Stimulated activated naive B cell treated with anti-CD40 and anti-IgM and Interleukin-4, amounts not matched to agents 10 μg/mL and 1 μg/mL and 100 μg/mL, for 72 hours (primary cell): ENCODE measurements at regions not wholly inside any gene's neighbourhood (a gene's known extent, or its start where the extent isn't known, plus 50 kb on each side); places are given as distances from the start of the nearest gene placed in this dataset.
A peak's percentile ranks its signal among the peaks of the same experiment; 100 is the strongest.
"Not testable (repeated sequence)": the region's sequence is repeated elsewhere in the genome, so short reads cannot be mapped to it uniquely, and the experiment has no call there.

Source experiments
- ATAC-seq, 2 donors: fragments of 150-1000 bp; cut with Tn5 transposase; replicated peaks; 2 replicates each; pipeline ENCODE4 v1.10.0; 2021; ENCODE audit warnings: moderate library complexity in 1 of 2
- DNase-seq: peaks from one replicate; pipeline ENCODE4 v3.0.0; 2021
- H3K27ac Mint-ChIP-seq: one replicate; pipeline ENCODE4 v1.8.0; 2022; ENCODE audit warnings: mild to moderate bottlenecking, mixed read lengths
- H3K27me3 Mint-ChIP-seq, 2 donors: one replicate each; pipeline ENCODE4 v1.8.0; 2022; ENCODE audit warnings: mixed read lengths in 2 of 2
- H3K36me3 Mint-ChIP-seq, 2 donors: one replicate each; pipeline ENCODE4 v1.8.0; 2022; ENCODE audit warnings: mixed read lengths in 2 of 2, mild to moderate bottlenecking in 1 of 2
- H3K4me1 Mint-ChIP-seq, 2 donors: one replicate each; pipeline ENCODE4 v1.8.0; 2022; ENCODE audit warnings: mixed read lengths in 2 of 2, mild to moderate bottlenecking in 1 of 2
- H3K4me3 Mint-ChIP-seq, 2 donors: one replicate each; pipeline ENCODE4 v1.8.0; 2022; ENCODE audit warnings: mild to moderate bottlenecking in 2 of 2, mixed read lengths in 2 of 2, moderate library complexity in 1 of 2
- H3K9me3 Mint-ChIP-seq, 2 donors: one replicate each; pipeline ENCODE4 v1.8.0; 2022; ENCODE audit warnings: mixed read lengths in 2 of 2, mild to moderate bottlenecking in 1 of 2

DNA sequence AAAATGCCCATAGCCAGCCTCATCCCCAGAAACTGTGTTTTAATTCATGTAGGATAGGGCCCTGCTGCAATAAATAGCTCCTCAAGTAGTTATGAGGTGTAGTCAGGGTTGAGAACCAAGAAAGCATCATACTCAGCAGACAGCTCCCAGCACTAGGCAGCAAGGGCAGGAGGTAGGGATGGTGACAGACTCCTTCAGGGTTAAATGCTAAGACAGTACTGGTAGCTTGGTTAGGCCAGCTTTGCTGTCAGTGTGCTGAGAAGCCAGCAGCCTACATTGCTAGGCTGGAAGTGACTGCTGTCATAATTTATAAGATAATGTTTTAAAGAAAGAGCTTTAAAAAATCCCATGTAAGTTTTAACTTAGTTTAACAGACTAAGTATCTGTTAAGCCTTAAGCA lies 113.9 kb upstream of the IMMP2L start:
- Mint-ChIP-seq H3K9me3 (no peaks in the 10 kb centered on the region), H3K27me3 (peaks cover 2 to 4% of the 10 kb centered on the region in 2 donors), H3K27ac (no peak overlapping the region), H3K4me3 (no peak overlapping the region), H3K4me1 (no peaks in the 10 kb centered on the region), H3K36me3 (no peaks in the 10 kb centered on the region)
- no peak for ATAC-seq
- DNase-seq, result no peak

DNA sequence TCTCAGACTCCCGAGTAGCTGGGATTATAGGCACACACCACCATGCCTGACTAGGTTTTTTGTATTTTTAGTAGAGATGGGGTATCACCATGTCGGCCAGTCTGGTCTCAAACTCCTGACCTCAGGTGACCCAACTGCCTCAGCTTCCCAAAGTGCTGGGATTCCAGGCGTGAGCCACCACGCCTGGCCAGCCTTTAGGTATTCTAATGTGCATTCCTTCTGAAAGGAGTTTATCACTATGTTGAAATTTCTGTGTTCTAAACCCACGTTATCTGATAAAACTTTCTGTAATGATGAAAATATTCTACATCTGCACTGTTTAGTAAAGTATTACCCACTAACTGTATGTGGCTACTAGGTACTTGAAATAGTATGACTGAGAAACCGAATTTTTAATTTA lies 110.6 kb upstream of the IMMP2L start:
- Mint-ChIP-seq H3K4me1 (no peaks in the 10 kb centered on the region), H3K36me3 (no peaks in the 10 kb centered on the region), H3K9me3 (no peaks in the 10 kb centered on the region), H3K4me3 (no peak overlapping the region), H3K27ac (no peak overlapping the region), H3K27me3 (peaks cover 4 to 7% of the 10 kb centered on the region in 2 donors)
- no peak for ATAC-seq
- DNase-seq, result no peak

DNA sequence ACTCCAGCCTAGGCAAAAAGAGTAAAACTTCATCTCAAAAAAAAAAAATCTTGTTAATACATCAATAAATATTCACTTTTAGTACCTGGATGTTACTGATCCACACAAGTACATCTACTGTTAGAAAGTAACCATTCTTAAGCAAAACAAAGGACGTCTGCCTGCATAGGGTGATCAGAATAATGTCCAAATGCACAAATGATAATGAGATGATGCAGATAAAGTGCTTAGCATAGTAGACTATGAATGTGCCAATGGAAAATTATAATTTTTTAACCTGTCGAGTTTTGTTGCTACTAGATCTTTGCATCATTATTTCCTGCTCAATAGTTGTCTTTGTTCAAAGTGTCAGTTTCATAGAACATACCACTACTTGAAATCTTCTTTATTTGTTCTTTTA lies 109.6 kb upstream of the IMMP2L start:
- H3K4me3 Mint-ChIP-seq, result no peak overlapping the region
- H3K4me1 Mint-ChIP-seq, result no peaks in the 10 kb centered on the region
- H3K27me3 Mint-ChIP-seq, result peaks cover 4 to 7% of the 10 kb centered on the region in 2 donors
- no peak overlapping the region for H3K27ac Mint-ChIP-seq
- ATAC-seq (no peak), DNase-seq (no peak)
- no peaks in the 10 kb centered on the region for H3K36me3 Mint-ChIP-seq
- no peaks in the 10 kb centered on the region for H3K9me3 Mint-ChIP-seq

DNA sequence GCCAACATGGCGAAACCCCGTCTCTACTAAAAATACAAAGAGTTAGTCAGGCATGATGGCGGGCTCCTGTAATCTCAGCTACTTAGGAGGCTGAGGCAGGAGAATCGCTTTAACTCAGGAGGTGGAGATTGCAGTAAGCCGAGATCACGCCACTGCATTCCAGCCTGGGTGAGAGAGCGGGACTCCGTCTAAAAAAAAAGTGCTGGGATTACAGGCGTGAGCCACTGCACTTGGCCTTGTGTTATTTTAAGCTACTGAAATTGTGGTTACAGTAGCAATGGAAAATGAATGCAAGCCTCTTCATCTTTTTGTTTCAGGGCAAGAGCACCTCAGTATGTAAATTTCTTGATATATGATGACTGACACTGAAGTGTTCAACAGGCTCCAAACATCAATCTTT lies 106.4 kb upstream of the IMMP2L start:
- ATAC-seq (no peak), DNase-seq (no peak)
- no peaks in the 10 kb centered on the region for H3K9me3 Mint-ChIP-seq
- no peak overlapping the region for H3K4me3 Mint-ChIP-seq
- no peaks in the 10 kb centered on the region for H3K36me3 Mint-ChIP-seq
- peaks cover 2 to 7% of the 10 kb centered on the region in 2 donors for H3K27me3 Mint-ChIP-seq
- H3K4me1 Mint-ChIP-seq, result no peaks in the 10 kb centered on the region
- H3K27ac Mint-ChIP-seq, result no peak overlapping the region

DNA sequence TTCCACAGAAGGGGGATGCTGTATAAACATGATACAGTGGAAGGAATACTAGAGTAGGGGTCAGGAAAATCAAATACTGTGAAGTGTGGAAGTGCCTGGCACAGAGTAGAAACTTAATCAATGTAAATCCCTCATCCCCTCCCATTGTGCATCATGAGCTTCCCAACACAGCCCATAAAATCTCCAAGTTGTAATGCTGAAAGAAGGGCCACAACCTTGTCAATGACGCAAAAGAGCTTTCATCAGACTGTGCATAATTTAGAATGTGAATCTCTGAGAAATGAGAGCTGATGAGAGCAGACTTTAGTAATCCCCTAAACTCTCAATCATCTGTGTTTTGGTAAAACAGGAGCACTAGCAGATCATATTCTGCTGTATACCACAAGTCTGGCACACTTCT lies 105.2 kb upstream of the IMMP2L start:
- H3K27me3 Mint-ChIP-seq, result peaks cover 0 to 7% of the 10 kb centered on the region in 2 donors
- no peak overlapping the region for H3K27ac Mint-ChIP-seq
- ATAC-seq, result peak in 1 of 2 donors; percentile 14
- no peaks in the 10 kb centered on the region for H3K36me3 Mint-ChIP-seq
- H3K9me3 Mint-ChIP-seq, result no peaks in the 10 kb centered on the region
- no peak overlapping the region for H3K4me3 Mint-ChIP-seq
- H3K4me1 Mint-ChIP-seq, result no peaks in the 10 kb centered on the region
- no peak for DNase-seq

DNA sequence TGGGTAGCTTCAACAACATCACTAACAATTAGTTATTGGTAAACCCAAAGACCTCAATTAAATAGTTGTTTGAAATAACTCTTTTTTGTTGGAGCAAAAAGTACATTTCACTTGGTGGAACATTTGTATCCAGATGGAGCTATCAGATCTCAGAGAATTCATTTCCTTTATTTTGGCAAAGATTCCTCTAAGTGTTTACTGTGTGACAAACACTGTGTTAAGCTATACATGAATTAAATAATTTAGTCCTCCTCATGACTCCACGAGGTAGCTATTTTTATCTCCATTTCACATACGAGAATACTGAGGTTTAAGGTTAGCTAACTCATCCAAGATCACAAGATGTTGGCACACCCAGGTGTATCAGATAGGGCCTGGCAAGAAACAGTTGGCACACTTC lies 104.0 kb upstream of the IMMP2L start:
- Mint-ChIP-seq H3K27me3 (peaks cover 0 to 5% of the 10 kb centered on the region in 2 donors), H3K4me1 (no peaks in the 10 kb centered on the region), H3K4me3 (no peak overlapping the region), H3K27ac (no peak overlapping the region), H3K36me3 (no peaks in the 10 kb centered on the region), H3K9me3 (no peaks in the 10 kb centered on the region)
- ATAC-seq, result no peak
- no peak for DNase-seq

DNA sequence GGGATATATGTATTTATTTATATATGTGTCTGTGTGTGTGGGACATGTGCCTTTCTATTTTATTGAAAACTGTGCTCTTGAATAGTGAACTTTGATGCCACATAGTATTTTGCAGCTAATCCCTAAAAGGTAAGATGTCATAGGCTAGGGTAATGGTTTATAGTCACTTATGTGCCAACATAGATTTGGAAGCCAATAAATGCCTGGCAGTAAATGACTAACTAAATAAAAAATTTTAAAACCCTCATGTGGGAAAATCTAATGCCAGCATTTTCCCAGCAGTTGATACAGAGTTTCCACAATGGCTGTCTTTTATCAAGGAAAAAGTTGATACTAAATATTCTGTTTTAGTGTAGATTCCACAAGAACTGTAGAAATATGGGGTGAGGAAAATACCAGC lies 101.5 kb upstream of the IMMP2L start:
- no peaks in the 10 kb centered on the region for H3K36me3 Mint-ChIP-seq
- peaks cover 0 to 5% of the 10 kb centered on the region in 2 donors for H3K27me3 Mint-ChIP-seq

DNA sequence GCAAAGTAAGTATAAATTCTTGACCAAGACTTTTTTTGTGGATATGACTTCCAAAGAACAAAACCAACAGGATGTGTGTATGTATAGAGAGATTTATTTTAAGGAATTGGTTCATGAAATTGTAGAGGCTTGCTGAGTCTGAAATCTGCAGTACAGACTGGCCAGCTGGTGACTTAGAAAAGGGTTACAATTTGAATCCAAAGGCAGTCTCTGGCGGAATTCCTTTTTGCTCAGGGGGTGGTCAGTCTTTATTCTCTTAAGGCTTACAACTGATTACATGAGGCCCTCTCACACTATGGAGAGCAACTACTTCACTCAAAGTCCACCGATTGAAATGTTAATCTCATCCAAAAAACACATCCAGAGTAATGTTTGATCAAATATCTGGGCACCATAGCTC lies 100.1 kb upstream of the IMMP2L start:
- no peak for DNase-seq
- Mint-ChIP-seq H3K9me3 (peaks cover 0 to 2% of the 10 kb centered on the region in 2 donors), H3K4me3 (no peak overlapping the region), H3K27me3 (peaks cover 0 to 5% of the 10 kb centered on the region in 2 donors), H3K27ac (no peak overlapping the region), H3K4me1 (no peaks in the 10 kb centered on the region), H3K36me3 (no peaks in the 10 kb centered on the region)
- ATAC-seq, result no peak

More for the DNA sequence above, 101.5 kb upstream of the IMMP2L start:
- H3K27ac Mint-ChIP-seq, result no peak overlapping the region
- no peaks in the 10 kb centered on the region for H3K9me3 Mint-ChIP-seq
- H3K4me3 Mint-ChIP-seq, result no peak overlapping the region
- ATAC-seq, result no peak
- no peaks in the 10 kb centered on the region for H3K4me1 Mint-ChIP-seq
- DNase-seq, result no peak

DNA sequence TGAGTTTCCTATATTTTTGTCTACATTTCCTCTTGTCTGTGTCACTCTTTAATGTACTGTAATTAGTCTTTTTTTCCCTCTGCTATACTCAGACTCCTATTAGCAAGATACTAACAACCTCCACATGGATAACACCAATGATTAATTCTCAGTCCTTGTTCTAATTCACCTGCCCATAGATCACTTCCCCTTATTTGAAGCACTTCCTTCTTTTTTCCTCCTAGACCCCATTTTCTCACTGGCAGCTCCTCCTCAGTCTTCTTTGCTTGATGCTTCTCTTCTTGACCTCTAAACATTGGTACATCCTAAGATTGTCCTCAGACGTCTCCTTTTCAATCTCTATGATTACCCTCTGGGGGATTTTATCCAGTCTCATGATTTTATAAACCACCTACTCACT lies 98.2 kb upstream of the IMMP2L start:
- ATAC-seq (peak in 1 of 2 donors; percentile 33), DNase-seq (no peak)
- H3K9me3 Mint-ChIP-seq, result peaks cover 0 to 2% of the 10 kb centered on the region in 2 donors
- H3K4me3 Mint-ChIP-seq, result no peak overlapping the region
- no peaks in the 10 kb centered on the region for H3K36me3 Mint-ChIP-seq
- H3K27ac Mint-ChIP-seq, result no peak overlapping the region
- H3K27me3 Mint-ChIP-seq, result peaks cover 0 to 5% of the 10 kb centered on the region in 2 donors
- no peaks in the 10 kb centered on the region for H3K4me1 Mint-ChIP-seq

DNA sequence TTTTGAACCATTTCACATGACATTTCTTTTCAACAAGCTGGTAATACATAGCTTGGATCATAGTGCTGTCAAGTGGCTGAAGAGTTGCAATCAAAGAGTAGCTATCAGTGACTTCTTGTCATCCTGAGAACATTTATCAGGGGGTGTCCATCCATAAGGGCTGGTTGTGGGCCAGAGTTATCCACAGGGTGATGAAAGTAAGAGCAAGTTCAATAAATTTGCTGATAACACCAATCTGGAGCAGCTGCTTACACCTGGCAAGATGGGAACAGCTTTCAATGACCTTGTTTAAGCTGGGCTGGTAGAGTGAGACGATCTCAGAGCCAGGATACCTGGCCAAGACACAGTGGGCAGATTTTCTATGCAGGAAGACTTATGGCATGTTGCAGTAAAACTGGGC lies 96.3 kb upstream of the IMMP2L start:
- Mint-ChIP-seq H3K36me3 (no peaks in the 10 kb centered on the region), H3K9me3 (peaks cover 0 to 2% of the 10 kb centered on the region in 2 donors), H3K4me3 (no peak overlapping the region), H3K27ac (no peak overlapping the region), H3K27me3 (peaks cover 0 to 5% of the 10 kb centered on the region in 2 donors), H3K4me1 (no peaks in the 10 kb centered on the region)
- DNase-seq (no peak), ATAC-seq (no peak)

DNA sequence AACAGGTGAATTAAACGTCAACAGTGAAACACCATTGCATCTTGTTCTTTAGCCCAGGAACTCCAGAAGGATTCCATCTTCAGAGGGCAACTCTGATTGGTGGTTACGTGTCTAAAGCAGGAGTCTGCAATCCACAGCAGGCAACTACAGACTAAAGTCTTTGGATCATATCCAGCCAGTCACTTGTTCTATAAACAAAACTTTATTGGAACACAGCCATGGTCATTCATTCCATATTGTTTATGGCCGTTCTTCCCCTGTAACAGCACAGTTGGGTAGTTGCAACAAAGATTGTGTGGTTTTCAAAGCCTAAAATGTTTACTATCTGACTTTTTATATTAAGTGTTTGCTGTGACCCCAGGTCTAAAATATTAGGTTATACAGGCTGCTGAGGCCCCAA lies 94.7 kb upstream of the IMMP2L start:
- H3K27ac Mint-ChIP-seq, result no peak overlapping the region
- peaks cover 0 to 10% of the 10 kb centered on the region in 2 donors for H3K27me3 Mint-ChIP-seq
- no peak overlapping the region for H3K4me3 Mint-ChIP-seq
- H3K36me3 Mint-ChIP-seq, result no peaks in the 10 kb centered on the region
- ATAC-seq (no peak), DNase-seq (no peak)
- peaks cover 6 to 7% of the 10 kb centered on the region in 2 donors for H3K9me3 Mint-ChIP-seq
- H3K4me1 Mint-ChIP-seq, result no peaks in the 10 kb centered on the region

DNA sequence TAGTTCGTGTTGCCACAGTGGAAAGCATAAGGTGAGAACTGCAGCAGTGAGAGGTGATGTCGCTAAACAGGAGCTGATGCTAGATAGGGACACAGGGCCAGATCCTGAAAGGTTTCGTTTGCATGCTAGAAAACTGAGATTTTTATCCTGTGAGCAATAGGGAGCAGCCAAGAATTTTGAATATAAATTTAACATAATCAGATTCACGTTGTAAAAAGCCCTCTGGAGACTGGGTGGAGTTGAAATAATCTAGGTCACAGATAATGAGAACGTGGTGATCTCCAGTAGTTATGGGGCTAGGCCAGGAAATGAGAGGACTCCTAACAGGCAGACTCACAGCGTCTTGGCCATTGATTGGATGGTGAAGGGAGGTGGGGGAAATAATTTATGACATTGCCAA lies 92.1 kb upstream of the IMMP2L start:
- Mint-ChIP-seq H3K4me1 (no peaks in the 10 kb centered on the region), H3K27me3 (peaks cover 0 to 5% of the 10 kb centered on the region in 2 donors), H3K4me3 (no peak overlapping the region), H3K9me3 (peaks cover 6 to 7% of the 10 kb centered on the region in 2 donors), H3K36me3 (no peaks in the 10 kb centered on the region), H3K27ac (no peak overlapping the region)
- ATAC-seq (no peak), DNase-seq (no peak)

DNA sequence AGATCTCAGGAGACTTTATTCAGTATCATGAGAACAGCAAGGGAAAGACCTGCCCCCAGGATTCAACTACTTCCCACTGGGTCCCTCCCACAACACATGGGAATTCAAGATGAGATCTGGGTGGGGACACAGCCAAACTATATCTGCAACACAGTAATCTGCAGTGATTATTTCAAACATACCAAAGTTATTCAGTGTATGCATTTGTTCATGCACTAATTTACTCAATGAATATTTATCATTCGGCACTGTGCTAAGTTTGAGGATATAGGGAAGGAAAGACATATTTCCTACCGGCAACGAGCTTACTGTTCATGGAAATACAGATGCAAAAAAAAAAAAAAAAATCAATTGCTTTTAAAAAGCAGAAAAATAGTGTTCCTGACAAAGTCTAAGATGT lies 91.6 kb upstream of the IMMP2L start:
- H3K27me3 Mint-ChIP-seq, result peaks cover 0 to 5% of the 10 kb centered on the region in 2 donors
- H3K4me1 Mint-ChIP-seq, result no peaks in the 10 kb centered on the region
- no peak overlapping the region for H3K4me3 Mint-ChIP-seq
- peaks cover 6 to 7% of the 10 kb centered on the region in 2 donors for H3K9me3 Mint-ChIP-seq
- no peaks in the 10 kb centered on the region for H3K36me3 Mint-ChIP-seq
- H3K27ac Mint-ChIP-seq, result no peak overlapping the region
- ATAC-seq (no peak), DNase-seq (no peak)

DNA sequence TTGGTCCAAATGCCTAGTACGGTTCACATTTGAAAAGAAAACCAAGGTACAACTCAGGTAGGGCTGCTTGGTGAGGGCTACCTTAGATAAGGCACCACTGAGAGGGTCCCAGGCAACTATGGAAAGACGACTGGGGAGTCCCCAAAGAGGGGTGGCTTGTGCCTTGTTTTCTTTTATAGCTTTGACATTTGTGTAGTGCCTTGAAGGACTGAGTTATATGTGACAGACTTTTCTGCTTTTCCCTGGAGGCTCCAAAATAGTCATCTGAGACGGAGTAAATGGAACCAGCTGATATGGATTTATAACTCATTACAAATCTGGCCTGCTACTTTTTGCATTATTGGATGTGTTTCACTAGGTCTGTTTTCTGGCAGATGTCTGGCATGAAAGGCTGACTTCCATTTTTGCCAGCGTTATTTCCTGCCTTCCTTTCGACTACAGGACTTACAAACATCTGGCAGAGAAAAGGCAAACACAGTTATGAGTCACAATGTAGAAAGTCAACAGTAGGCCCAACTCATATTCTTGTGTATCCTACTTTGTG lies 88.2 kb upstream of the IMMP2L start:
- Mint-ChIP-seq H3K27ac (no peak overlapping the region), H3K4me3 (no peak overlapping the region), H3K36me3 (no peaks in the 10 kb centered on the region), H3K9me3 (peaks cover 4 to 6% of the 10 kb centered on the region in 2 donors), H3K27me3 (peaks cover 0 to 5% of the 10 kb centered on the region in 2 donors), H3K4me1 (no peaks in the 10 kb centered on the region)
- DNase-seq (no peak), ATAC-seq (no peak)

DNA sequence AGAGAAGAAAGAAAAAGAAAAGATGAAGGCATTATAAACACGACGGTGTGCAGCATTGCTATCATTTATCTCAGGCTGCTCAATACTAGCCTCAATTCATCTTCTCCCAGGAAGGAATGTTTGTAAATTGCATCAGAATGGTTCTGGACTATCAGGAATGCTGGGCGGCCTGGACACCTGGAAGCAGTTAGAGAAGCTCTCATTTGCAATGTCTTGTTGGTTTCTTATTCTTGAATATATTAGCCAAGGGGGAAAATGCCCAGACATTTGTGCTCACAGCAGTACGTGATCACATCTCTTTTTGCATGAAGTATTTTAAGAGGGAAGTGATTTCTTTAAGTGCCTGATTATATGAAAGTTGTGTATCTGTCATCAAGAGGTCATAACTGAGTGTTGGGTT lies 85.6 kb upstream of the IMMP2L start:
- ATAC-seq (no peak), DNase-seq (no peak)
- H3K4me1 Mint-ChIP-seq, result no peaks in the 10 kb centered on the region
- no peak overlapping the region for H3K27ac Mint-ChIP-seq
- peaks cover 0 to under 1% of the 10 kb centered on the region in 2 donors for H3K27me3 Mint-ChIP-seq
- no peak overlapping the region for H3K4me3 Mint-ChIP-seq
- peaks cover 2 to 11% of the 10 kb centered on the region in 2 donors for H3K9me3 Mint-ChIP-seq
- no peaks in the 10 kb centered on the region for H3K36me3 Mint-ChIP-seq

DNA sequence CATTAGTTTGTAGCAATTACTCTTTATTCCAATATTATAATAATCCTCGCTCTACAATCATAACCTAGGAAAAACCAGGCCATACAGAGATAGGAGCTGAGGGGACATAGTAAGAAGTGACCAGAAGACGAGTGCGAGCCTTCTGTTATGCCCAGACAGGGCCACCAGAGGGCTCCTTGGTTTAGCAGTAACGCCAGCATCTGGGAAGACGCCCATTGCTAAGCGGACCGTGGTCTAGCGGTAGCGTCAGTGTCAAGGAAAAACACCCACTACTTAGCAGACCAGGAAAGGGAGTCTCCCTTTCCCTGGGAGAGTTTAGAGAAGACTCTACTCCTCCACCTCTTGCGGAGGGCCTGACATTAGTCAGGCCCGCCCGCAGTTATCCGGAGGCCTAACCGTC lies 82.3 kb upstream of the IMMP2L start:
- H3K27me3 Mint-ChIP-seq, H3K4me3 Mint-ChIP-seq, DNase-seq: not testable (repeated sequence)

More for the DNA sequence above, 82.3 kb upstream of the IMMP2L start:
- not testable (repeated sequence) for H3K9me3 Mint-ChIP-seq, ATAC-seq, H3K27ac Mint-ChIP-seq, H3K36me3 Mint-ChIP-seq, H3K4me1 Mint-ChIP-seq
